ENCODE measurements at regions not wholly inside any gene's neighbourhood (a gene's known extent, or its start where the extent isn't known, plus 50 kb on each side); places are given as distances from the start of the nearest gene placed in this dataset.

- Histone ChIP-seq H3K9me3 (ENCODE audit: control insufficient read depth in 1 of 2, low read length in 2 of 2) (no peaks in the 10 kb centered on the region), H3K36me3 (ENCODE audit: control insufficient read depth in 1 of 2, insufficient read depth in 2 of 2, low read length in 2 of 2) (no peaks in the 10 kb centered on the region), H3K4me3 (ENCODE audit: low read depth in 1 of 2, low read length in 2 of 2) (no peak overlapping the region), H3K27me3 (ENCODE audit: low read depth, low read length) (no peaks in the 10 kb centered on the region), H3K4me1 (ENCODE audit: control insufficient read depth in 1 of 2, insufficient read depth in 2 of 2, low read length in 2 of 2) (no peaks in the 10 kb centered on the region), H3K27ac (ENCODE audit: low read length) (no peak overlapping the region)
Measured at GRCh38 chr4:31601793-31602192, 881.6 kb downstream of the PCDH7 start.

- H3K9me3 ChIP-seq (ENCODE audit: control insufficient read depth in 1 of 2, low read length in 2 of 2), result no peaks in the 10 kb centered on the region
- H3K36me3 ChIP-seq (ENCODE audit: control insufficient read depth in 1 of 2, insufficient read depth in 2 of 2, low read length in 2 of 2), result no peaks in the 10 kb centered on the region
- no peak overlapping the region for H3K4me3 ChIP-seq (ENCODE audit: low read depth in 1 of 2, low read length in 2 of 2)
- H3K27me3 ChIP-seq (ENCODE audit: low read depth, low read length), result no peaks in the 10 kb centered on the region
- H3K4me1 ChIP-seq (ENCODE audit: control insufficient read depth in 1 of 2, insufficient read depth in 2 of 2, low read length in 2 of 2), result no peaks in the 10 kb centered on the region
- no peak overlapping the region for H3K27ac ChIP-seq (ENCODE audit: low read length)
Measured at GRCh38 chr4:31613946-31614623, 893.9 kb downstream of the PCDH7 start.

- no peaks in the 10 kb centered on the region for H3K9me3 ChIP-seq (ENCODE audit: control insufficient read depth in 1 of 2, low read length in 2 of 2)
- no peak overlapping the region for H3K4me3 ChIP-seq (ENCODE audit: low read depth in 1 of 2, low read length in 2 of 2)
- no peaks in the 10 kb centered on the region for H3K27me3 ChIP-seq (ENCODE audit: low read depth, low read length)
- no peaks in the 10 kb centered on the region for H3K4me1 ChIP-seq (ENCODE audit: control insufficient read depth in 1 of 2, insufficient read depth in 2 of 2, low read length in 2 of 2)
- no peaks in the 10 kb centered on the region for H3K36me3 ChIP-seq (ENCODE audit: control insufficient read depth in 1 of 2, insufficient read depth in 2 of 2, low read length in 2 of 2)
- H3K27ac ChIP-seq (ENCODE audit: low read length), result no peak overlapping the region
Measured at GRCh38 chr4:31617667-31618066, 897.5 kb downstream of the PCDH7 start.

DNA sequence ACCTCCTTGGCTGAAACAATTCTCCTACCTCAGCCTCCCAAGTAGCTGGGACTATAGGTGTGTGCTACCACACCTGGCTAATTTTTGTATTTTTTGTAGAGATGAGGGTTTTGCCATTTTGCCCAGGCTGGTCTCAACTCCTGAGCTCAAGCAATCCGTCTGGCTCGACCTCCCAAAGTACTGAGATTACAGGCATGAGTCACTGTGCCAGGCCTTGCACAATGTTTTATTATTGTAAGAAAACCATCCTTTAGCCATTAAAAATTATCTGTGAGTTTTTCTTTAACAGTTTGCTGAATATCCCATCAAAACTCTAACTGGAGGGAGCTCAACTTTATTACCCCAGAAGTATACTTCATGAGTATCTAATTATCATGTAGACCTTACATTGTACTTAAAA, 900.3 kb downstream of the PCDH7 start:
- Histone ChIP-seq H3K4me3 (ENCODE audit: low read depth in 1 of 2, low read length in 2 of 2) (no peak overlapping the region), H3K9me3 (ENCODE audit: control insufficient read depth in 1 of 2, low read length in 2 of 2) (no peaks in the 10 kb centered on the region), H3K4me1 (ENCODE audit: control insufficient read depth in 1 of 2, insufficient read depth in 2 of 2, low read length in 2 of 2) (no peaks in the 10 kb centered on the region), H3K27ac (ENCODE audit: low read length) (no peak overlapping the region), H3K36me3 (ENCODE audit: control insufficient read depth in 1 of 2, insufficient read depth in 2 of 2, low read length in 2 of 2) (no peaks in the 10 kb centered on the region), H3K27me3 (ENCODE audit: low read depth, low read length) (no peaks in the 10 kb centered on the region)

DNA sequence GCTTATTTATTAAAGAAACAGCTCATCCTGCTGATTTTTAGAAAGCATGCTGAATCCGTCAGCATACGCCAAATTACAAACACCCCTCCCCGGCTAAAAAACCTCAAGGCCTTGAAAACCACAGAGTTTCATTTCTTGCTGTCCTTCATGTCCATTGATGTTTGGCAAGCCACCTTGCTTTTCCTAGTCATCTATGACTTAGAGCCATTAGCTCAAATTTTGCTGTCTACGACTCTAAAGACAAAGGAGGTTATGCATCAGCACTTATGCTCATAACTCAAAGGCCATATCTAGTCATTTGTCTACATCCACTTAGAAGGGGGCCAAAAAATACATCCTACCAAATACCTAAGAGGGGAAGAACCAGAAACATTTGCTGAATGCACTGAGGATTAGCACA, 925.1 kb downstream of the PCDH7 start:
- H3K4me3 ChIP-seq (ENCODE audit: low read depth in 1 of 2, low read length in 2 of 2), result no peak overlapping the region
- no peak overlapping the region for H3K27ac ChIP-seq (ENCODE audit: low read length)
- no peaks in the 10 kb centered on the region for H3K4me1 ChIP-seq (ENCODE audit: control insufficient read depth in 1 of 2, insufficient read depth in 2 of 2, low read length in 2 of 2)
- no peaks in the 10 kb centered on the region for H3K36me3 ChIP-seq (ENCODE audit: control insufficient read depth in 1 of 2, insufficient read depth in 2 of 2, low read length in 2 of 2)
- no peaks in the 10 kb centered on the region for H3K27me3 ChIP-seq (ENCODE audit: low read depth, low read length)
- H3K9me3 ChIP-seq (ENCODE audit: control insufficient read depth in 1 of 2, low read length in 2 of 2), result no peaks in the 10 kb centered on the region

- Histone ChIP-seq H3K9me3 (ENCODE audit: control insufficient read depth in 1 of 2, low read length in 2 of 2) (peaks cover 0 to 4% of the 10 kb centered on the region in 2 donors), H3K4me1 (ENCODE audit: control insufficient read depth in 1 of 2, insufficient read depth in 2 of 2, low read length in 2 of 2) (no peaks in the 10 kb centered on the region), H3K27me3 (ENCODE audit: low read depth, low read length) (no peaks in the 10 kb centered on the region), H3K4me3 (ENCODE audit: low read depth in 1 of 2, low read length in 2 of 2) (no peak overlapping the region), H3K27ac (ENCODE audit: low read length) (no peak overlapping the region), H3K36me3 (ENCODE audit: control insufficient read depth in 1 of 2, insufficient read depth in 2 of 2, low read length in 2 of 2) (no peaks in the 10 kb centered on the region)
Measured at GRCh38 chr4:31647786-31648185, 927.6 kb downstream of the PCDH7 start.

DNA sequence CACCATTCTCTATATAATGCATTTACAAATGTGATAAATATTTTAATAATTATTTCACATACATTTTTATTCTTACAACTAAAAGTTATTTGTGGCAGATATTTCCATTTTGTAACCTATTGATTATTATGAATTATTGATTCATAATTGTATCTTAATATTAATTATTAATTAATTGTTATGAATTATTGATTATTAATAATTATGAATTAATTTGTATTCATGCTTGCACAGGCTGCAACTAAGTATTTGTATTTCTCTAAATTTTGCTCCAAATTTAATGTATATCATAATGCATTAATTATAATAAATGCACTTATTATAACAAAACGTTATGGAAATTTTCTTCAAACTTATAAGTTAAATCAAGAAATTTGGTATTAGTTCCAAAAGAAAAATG, 929.7 kb downstream of the PCDH7 start:
- Histone ChIP-seq H3K4me1 (ENCODE audit: control insufficient read depth in 1 of 2, insufficient read depth in 2 of 2, low read length in 2 of 2) (no peaks in the 10 kb centered on the region), H3K27me3 (ENCODE audit: low read depth, low read length) (no peaks in the 10 kb centered on the region), H3K9me3 (ENCODE audit: control insufficient read depth in 1 of 2, low read length in 2 of 2) (peaks cover 0 to 4% of the 10 kb centered on the region in 2 donors), H3K27ac (ENCODE audit: low read length) (no peak overlapping the region), H3K36me3 (ENCODE audit: control insufficient read depth in 1 of 2, insufficient read depth in 2 of 2, low read length in 2 of 2) (no peaks in the 10 kb centered on the region), H3K4me3 (ENCODE audit: low read depth in 1 of 2, low read length in 2 of 2) (no peak overlapping the region)

DNA sequence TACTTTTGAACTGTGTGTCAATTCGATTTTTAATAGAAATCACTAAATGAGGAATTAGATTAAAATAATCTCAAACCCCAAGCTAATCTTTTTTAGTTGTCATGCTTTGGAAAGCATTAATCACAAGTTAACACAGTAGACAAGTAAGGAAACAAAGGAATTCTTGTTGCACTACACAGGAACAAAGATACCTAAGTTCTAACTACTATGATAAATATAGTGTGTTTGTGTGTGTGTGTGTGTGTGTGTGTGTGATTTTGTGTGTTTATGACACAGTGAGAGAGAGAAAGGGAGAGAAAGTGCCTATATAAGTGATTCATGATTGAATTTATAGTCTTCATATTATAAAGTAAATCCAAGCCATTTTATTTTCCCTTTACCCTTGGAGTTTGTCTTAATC, 931.4 kb downstream of the PCDH7 start:
- H3K9me3 ChIP-seq (ENCODE audit: control insufficient read depth in 1 of 2, low read length in 2 of 2), result peaks cover 0 to 4% of the 10 kb centered on the region in 2 donors
- H3K4me1 ChIP-seq (ENCODE audit: control insufficient read depth in 1 of 2, insufficient read depth in 2 of 2, low read length in 2 of 2), result no peaks in the 10 kb centered on the region
- no peaks in the 10 kb centered on the region for H3K27me3 ChIP-seq (ENCODE audit: low read depth, low read length)
- no peaks in the 10 kb centered on the region for H3K36me3 ChIP-seq (ENCODE audit: control insufficient read depth in 1 of 2, insufficient read depth in 2 of 2, low read length in 2 of 2)
- no peak overlapping the region for H3K27ac ChIP-seq (ENCODE audit: low read length)
- H3K4me3 ChIP-seq (ENCODE audit: low read depth in 1 of 2, low read length in 2 of 2), result no peak overlapping the region

- no peaks in the 10 kb centered on the region for H3K27me3 ChIP-seq (ENCODE audit: low read depth, low read length)
- no peaks in the 10 kb centered on the region for H3K36me3 ChIP-seq (ENCODE audit: control insufficient read depth in 1 of 2, insufficient read depth in 2 of 2, low read length in 2 of 2)
- no peak overlapping the region for H3K27ac ChIP-seq (ENCODE audit: low read length)
- H3K9me3 ChIP-seq (ENCODE audit: control insufficient read depth in 1 of 2, low read length in 2 of 2), result peaks cover 0 to 4% of the 10 kb centered on the region in 2 donors
- H3K4me3 ChIP-seq (ENCODE audit: low read depth in 1 of 2, low read length in 2 of 2), result no peak overlapping the region
- no peaks in the 10 kb centered on the region for H3K4me1 ChIP-seq (ENCODE audit: control insufficient read depth in 1 of 2, insufficient read depth in 2 of 2, low read length in 2 of 2)
Measured at GRCh38 chr4:31655328-31655727, 935.2 kb downstream of the PCDH7 start.

DNA sequence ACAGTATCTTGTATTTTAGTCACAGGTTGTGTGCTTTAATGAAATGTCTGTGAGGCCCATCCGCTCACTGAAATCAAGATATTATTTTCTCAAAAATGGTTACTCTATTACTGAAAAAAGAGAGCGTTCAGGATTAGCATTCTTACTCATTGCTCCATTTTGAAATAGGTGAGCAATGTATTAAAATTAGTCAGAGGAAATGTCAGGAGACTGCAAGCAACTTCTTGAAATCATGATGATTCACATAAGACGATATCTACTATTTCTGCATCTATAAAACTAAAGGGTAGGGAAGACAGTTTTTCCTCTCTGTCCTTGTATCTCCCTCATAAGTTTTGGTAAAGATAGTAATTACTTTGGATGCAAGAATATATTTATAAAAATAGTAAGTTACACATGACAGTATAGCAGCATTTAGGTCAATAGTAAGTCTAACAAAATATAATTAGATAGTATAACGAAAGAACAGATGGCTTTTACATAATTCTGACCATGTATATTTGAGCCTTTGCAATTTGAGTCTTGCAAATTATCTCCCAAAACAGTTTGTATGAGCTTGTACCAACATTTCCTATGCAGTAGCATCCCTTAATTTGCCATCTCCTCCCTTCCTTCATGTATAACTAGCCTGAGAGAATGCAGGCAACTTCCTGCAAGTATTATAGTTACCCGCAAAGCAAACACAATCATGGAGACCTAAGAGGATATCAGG, 937.8 kb downstream of the PCDH7 start:
- no peaks in the 10 kb centered on the region for H3K36me3 ChIP-seq (ENCODE audit: control insufficient read depth in 1 of 2, insufficient read depth in 2 of 2, low read length in 2 of 2)
- no peak overlapping the region for H3K27ac ChIP-seq (ENCODE audit: low read length)
- no peaks in the 10 kb centered on the region for H3K4me1 ChIP-seq (ENCODE audit: control insufficient read depth in 1 of 2, insufficient read depth in 2 of 2, low read length in 2 of 2)
- no peaks in the 10 kb centered on the region for H3K27me3 ChIP-seq (ENCODE audit: low read depth, low read length)
- H3K4me3 ChIP-seq (ENCODE audit: low read depth in 1 of 2, low read length in 2 of 2), result no peak overlapping the region
- no peaks in the 10 kb centered on the region for H3K9me3 ChIP-seq (ENCODE audit: control insufficient read depth in 1 of 2, low read length in 2 of 2)

DNA sequence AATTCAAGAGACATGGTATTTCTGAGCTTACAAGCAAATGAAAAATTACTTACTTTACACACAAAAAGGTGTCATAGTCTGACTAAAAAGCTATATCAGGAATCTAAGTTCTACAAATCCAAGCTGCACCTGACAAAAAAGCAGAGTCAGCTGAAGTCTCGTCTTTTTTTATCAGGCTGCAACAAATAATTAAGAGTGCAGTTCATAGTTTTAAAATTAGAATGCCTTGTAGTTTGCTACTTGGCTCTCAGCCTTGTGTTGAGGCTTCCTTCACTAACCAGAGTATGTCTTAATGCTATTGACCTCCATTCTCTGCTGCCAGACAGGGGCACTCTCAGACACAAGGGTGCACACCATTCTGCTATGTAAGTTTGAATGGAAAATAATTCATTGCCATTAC, 940.7 kb downstream of the PCDH7 start:
- Histone ChIP-seq H3K27ac (ENCODE audit: low read length) (no peak overlapping the region), H3K36me3 (ENCODE audit: control insufficient read depth in 1 of 2, insufficient read depth in 2 of 2, low read length in 2 of 2) (no peaks in the 10 kb centered on the region), H3K4me3 (ENCODE audit: low read depth in 1 of 2, low read length in 2 of 2) (no peak overlapping the region), H3K4me1 (ENCODE audit: control insufficient read depth in 1 of 2, insufficient read depth in 2 of 2, low read length in 2 of 2) (no peaks in the 10 kb centered on the region), H3K27me3 (ENCODE audit: low read depth, low read length) (no peaks in the 10 kb centered on the region), H3K9me3 (ENCODE audit: control insufficient read depth in 1 of 2, low read length in 2 of 2) (no peaks in the 10 kb centered on the region)

- no peak overlapping the region for H3K4me3 ChIP-seq (ENCODE audit: low read depth in 1 of 2, low read length in 2 of 2)
- H3K4me1 ChIP-seq (ENCODE audit: control insufficient read depth in 1 of 2, insufficient read depth in 2 of 2, low read length in 2 of 2), result no peaks in the 10 kb centered on the region
- no peaks in the 10 kb centered on the region for H3K9me3 ChIP-seq (ENCODE audit: control insufficient read depth in 1 of 2, low read length in 2 of 2)
- H3K27me3 ChIP-seq (ENCODE audit: low read depth, low read length), result no peaks in the 10 kb centered on the region
- no peak overlapping the region for H3K27ac ChIP-seq (ENCODE audit: low read length)
- no peaks in the 10 kb centered on the region for H3K36me3 ChIP-seq (ENCODE audit: control insufficient read depth in 1 of 2, insufficient read depth in 2 of 2, low read length in 2 of 2)
Measured at GRCh38 chr4:31662951-31663350, 942.8 kb downstream of the PCDH7 start.
